ENCODE measurements at regions not wholly inside any gene's neighbourhood (a gene's known extent, or its start where the extent isn't known, plus 50 kb on each side); places are given as distances from the start of the nearest gene placed in this dataset.

- no peaks in the 10 kb centered on the region for H3K27me3 ChIP-seq (ENCODE audit: control insufficient read depth, insufficient read depth, low read length)
- no peak overlapping the region for H3K27ac ChIP-seq
- H3K9ac ChIP-seq, result no peak overlapping the region
- H3K36me3 ChIP-seq (ENCODE audit: control insufficient read depth, insufficient read depth, low read length), result no peaks in the 10 kb centered on the region
- no peak for TF ChIP-seq CTCF (IDR thresholded peaks at IDR 0.05)
- no peak overlapping the region for H3K4me3 ChIP-seq (ENCODE audit: low read depth, low read length)
- H2AFZ ChIP-seq, result no peak overlapping the region
- no peak overlapping the region for H3K4me2 ChIP-seq (ENCODE audit: low read length)
- no peaks in the 10 kb centered on the region for H3K79me2 ChIP-seq
- H3K4me1 ChIP-seq, result no peaks in the 10 kb centered on the region
- no peaks in the 10 kb centered on the region for H3K9me3 ChIP-seq (ENCODE audit: control insufficient read depth, low read length)
These were observed 81.0 kb upstream of the ZBTB18 start for GRCh38 chr1:243970077-243970476.

GRCh38 chr1:243968413-243968812 is 82.7 kb upstream of the ZBTB18 start:
- Histone ChIP-seq H3K4me3 (ENCODE audit: low read depth, low read length) (no peak overlapping the region), H3K4me2 (ENCODE audit: low read length) (no peak overlapping the region), H3K79me2 (no peaks in the 10 kb centered on the region), H3K27ac (no peak overlapping the region), H2AFZ (no peak overlapping the region), H3K4me1 (no peaks in the 10 kb centered on the region), H3K27me3 (ENCODE audit: control insufficient read depth, insufficient read depth, low read length) (no peaks in the 10 kb centered on the region), H3K9me3 (ENCODE audit: control insufficient read depth, low read length) (no peaks in the 10 kb centered on the region), H3K36me3 (ENCODE audit: control insufficient read depth, insufficient read depth, low read length) (no peaks in the 10 kb centered on the region), H3K9ac (no peak overlapping the region)
- TF ChIP-seq CTCF (IDR thresholded peaks at IDR 0.05), result no peak

- no peak for TF ChIP-seq CTCF (IDR thresholded peaks at IDR 0.05)
- H2AFZ ChIP-seq, result no peak overlapping the region
- no peak overlapping the region for H3K9ac ChIP-seq
- H3K4me2 ChIP-seq (ENCODE audit: low read length), result no peak overlapping the region
- no peaks in the 10 kb centered on the region for H3K79me2 ChIP-seq
- no peaks in the 10 kb centered on the region for H3K9me3 ChIP-seq (ENCODE audit: control insufficient read depth, low read length)
- H3K27ac ChIP-seq, result no peak overlapping the region
- H3K36me3 ChIP-seq (ENCODE audit: control insufficient read depth, insufficient read depth, low read length), result no peaks in the 10 kb centered on the region
- no peak overlapping the region for H3K4me3 ChIP-seq (ENCODE audit: low read depth, low read length)
- no peaks in the 10 kb centered on the region for H3K27me3 ChIP-seq (ENCODE audit: control insufficient read depth, insufficient read depth, low read length)
- H3K4me1 ChIP-seq, result no peaks in the 10 kb centered on the region
These were observed 86.2 kb upstream of the ZBTB18 start for GRCh38 chr1:243964915-243965314.

GRCh38 chr1:243963571-243963970 is 87.5 kb upstream of the ZBTB18 start:
- H3K36me3 ChIP-seq (ENCODE audit: control insufficient read depth, insufficient read depth, low read length), result no peaks in the 10 kb centered on the region
- H3K27ac ChIP-seq, result no peak overlapping the region
- H3K4me3 ChIP-seq (ENCODE audit: low read depth, low read length), result no peak overlapping the region
- TF ChIP-seq CTCF (IDR thresholded peaks at IDR 0.05), result no peak
- no peaks in the 10 kb centered on the region for H3K79me2 ChIP-seq
- H2AFZ ChIP-seq, result no peak overlapping the region
- H3K27me3 ChIP-seq (ENCODE audit: control insufficient read depth, insufficient read depth, low read length), result no peaks in the 10 kb centered on the region
- no peak overlapping the region for H3K4me2 ChIP-seq (ENCODE audit: low read length)
- H3K9ac ChIP-seq, result no peak overlapping the region
- H3K9me3 ChIP-seq (ENCODE audit: control insufficient read depth, low read length), result no peaks in the 10 kb centered on the region
- H3K4me1 ChIP-seq, result no peaks in the 10 kb centered on the region

GRCh38 chr1:243962541-243962940 is 88.5 kb upstream of the ZBTB18 start:
- H3K36me3 ChIP-seq (ENCODE audit: control insufficient read depth, insufficient read depth, low read length), result no peaks in the 10 kb centered on the region
- H3K27ac ChIP-seq, result no peak overlapping the region
- H2AFZ ChIP-seq, result no peak overlapping the region
- no peaks in the 10 kb centered on the region for H3K4me1 ChIP-seq
- no peak for TF ChIP-seq CTCF (IDR thresholded peaks at IDR 0.05)
- H3K27me3 ChIP-seq (ENCODE audit: control insufficient read depth, insufficient read depth, low read length), result no peaks in the 10 kb centered on the region
- no peaks in the 10 kb centered on the region for H3K79me2 ChIP-seq
- H3K4me2 ChIP-seq (ENCODE audit: low read length), result no peak overlapping the region
- H3K4me3 ChIP-seq (ENCODE audit: low read depth, low read length), result no peak overlapping the region
- H3K9me3 ChIP-seq (ENCODE audit: control insufficient read depth, low read length), result no peaks in the 10 kb centered on the region
- no peak overlapping the region for H3K9ac ChIP-seq
